ENCODE measurements at regions not wholly inside any gene's neighbourhood (a gene's known extent, or its start where the extent isn't known, plus 50 kb on each side); places are given as distances from the start of the nearest gene placed in this dataset.

DNA sequence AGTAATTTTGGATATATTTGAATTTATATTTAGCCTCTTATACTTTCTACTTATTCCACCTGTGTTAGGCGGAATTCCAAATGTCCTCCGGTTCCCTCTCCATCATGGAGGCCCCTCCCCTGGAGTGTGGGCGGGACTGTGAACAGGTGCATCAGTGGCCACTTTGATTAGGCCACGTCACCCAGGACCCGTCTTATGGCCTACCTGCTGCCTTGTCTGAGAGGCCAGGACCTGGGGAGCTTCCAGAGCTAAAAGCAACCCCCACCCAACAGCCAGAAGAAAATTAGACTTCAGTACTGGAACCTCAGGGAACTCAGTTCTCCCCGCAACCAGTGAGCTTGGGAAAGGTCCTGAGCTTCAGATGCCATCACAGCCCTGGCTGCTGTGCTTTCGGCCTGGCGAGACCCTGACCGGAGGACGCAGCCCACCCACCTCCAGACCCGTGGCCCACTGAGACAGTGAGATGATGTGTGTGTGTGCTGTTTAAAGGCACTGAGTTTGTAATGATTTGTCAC, 200.2 kb upstream of the SOX1 start:
- Mint-ChIP-seq H3K9me3 (peaks cover 10% of the 10 kb centered on the region), H3K4me1 (ENCODE audit: low read depth) (no peaks in the 10 kb centered on the region), H3K4me3 (no peak overlapping the region), H3K36me3 (no peaks in the 10 kb centered on the region), H3K27me3 (peaks cover 3% of the 10 kb centered on the region), H3K27ac (no peak overlapping the region)
- ChIA-PET POLR2A (no interaction called here), CTCF (no interaction called here)
- DNase-seq = no peak
- intact Hi-C loops (cut with micrococcal nuclease) = no loop called here

DNA sequence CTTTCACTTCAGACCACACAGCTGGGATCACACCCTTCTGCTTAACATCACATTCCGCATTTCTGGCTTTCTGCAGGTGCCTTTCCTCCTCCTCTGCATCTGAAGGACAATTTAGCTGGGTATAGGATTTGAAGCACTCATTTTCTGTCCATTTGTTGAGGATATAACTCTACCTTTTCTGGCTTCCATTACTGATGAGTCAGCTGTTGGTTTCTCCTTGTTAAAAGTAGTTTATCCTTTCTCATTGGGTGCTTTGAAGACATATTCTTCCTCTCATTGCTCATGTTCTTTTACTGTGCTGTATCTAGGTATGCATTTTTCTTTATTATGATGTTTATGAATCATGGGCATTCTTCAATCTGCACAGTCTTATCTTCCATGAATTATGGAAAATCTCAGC, 199.3 kb upstream of the SOX1 start:
- ChIA-PET POLR2A (no interaction called here), CTCF (no interaction called here)
- Mint-ChIP-seq H3K4me1 (ENCODE audit: low read depth) (no peaks in the 10 kb centered on the region), H3K4me3 (no peak overlapping the region), H3K27me3 (peaks cover 3% of the 10 kb centered on the region), H3K9me3 (peaks cover 10% of the 10 kb centered on the region), H3K27ac (no peak overlapping the region), H3K36me3 (no peaks in the 10 kb centered on the region)
- intact Hi-C loops (cut with micrococcal nuclease) = no loop called here
- no peak for DNase-seq

DNA sequence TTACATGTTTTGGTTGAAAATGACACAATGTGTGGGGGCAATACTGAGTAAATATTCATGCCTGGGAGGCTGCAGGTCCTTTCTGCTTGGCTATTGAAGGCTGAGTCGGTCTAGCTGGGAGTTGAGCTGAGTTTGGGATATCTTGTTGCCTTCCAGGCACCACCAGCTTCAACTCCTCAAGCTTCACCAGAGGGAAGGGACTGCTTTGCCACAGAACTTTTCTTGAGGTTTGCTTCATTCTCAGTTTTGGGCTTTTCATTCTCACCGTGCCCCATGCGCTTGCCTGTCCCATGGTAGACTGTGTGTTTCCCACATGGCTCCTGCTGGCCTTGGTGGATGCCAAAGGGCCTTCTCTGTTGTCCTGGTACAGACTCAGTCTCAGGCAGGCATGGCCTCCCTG, 198.2 kb upstream of the SOX1 start:
- Mint-ChIP-seq H3K27me3 (peaks cover 9% of the 10 kb centered on the region), H3K36me3 (no peaks in the 10 kb centered on the region), H3K9me3 (peaks cover 10% of the 10 kb centered on the region), H3K27ac (no peak overlapping the region), H3K4me1 (ENCODE audit: low read depth) (no peaks in the 10 kb centered on the region), H3K4me3 (no peak overlapping the region)
- ChIA-PET POLR2A (no interaction called here), CTCF (no interaction called here)
- DNase-seq = no peak
- intact Hi-C loops (cut with micrococcal nuclease) = no loop called here

DNA sequence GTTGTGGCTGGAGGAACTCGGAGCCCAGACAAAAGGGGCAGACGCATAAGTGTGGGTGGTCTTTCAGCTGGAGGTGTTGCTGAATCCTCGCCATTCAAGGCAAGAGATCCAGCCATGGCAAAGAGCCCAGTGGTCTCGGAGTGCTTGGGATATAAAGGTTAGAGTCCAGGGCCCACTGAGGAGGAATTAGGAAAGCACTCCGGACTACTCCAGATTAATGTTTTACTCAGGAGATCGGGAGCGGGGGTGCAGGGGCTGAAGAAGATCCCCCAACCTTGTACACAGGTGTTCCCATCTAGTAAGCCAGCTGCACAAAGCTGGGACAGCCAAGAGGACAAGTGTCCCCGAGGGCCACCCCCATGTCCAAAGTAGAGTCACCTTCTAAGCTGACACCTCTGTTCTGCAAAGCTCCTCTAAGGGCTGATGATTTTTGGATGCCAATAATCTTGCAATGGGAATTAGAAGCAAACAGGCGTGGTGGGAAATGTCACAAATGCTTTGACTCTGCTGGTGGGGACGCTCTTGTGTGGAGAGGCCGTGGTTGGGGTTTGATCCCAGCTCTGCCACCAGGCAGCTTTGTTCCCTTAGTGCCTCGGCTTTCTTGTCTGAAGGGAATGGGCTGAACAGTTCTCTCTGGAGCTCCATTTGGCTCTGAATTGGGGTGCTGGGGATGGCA, 194.3 kb upstream of the SOX1 start:
- intact Hi-C loops (cut with micrococcal nuclease) = no loop called here
- ChIA-PET CTCF (no interaction called here), POLR2A (no interaction called here)
- Mint-ChIP-seq H3K9me3 (peaks cover 5% of the 10 kb centered on the region), H3K4me3 (no peak overlapping the region), H3K36me3 (no peaks in the 10 kb centered on the region), H3K27me3 (peaks cover 13% of the 10 kb centered on the region), H3K27ac (no peak overlapping the region), H3K4me1 (ENCODE audit: low read depth) (no peaks in the 10 kb centered on the region)
- DNase-seq = no peak

DNA sequence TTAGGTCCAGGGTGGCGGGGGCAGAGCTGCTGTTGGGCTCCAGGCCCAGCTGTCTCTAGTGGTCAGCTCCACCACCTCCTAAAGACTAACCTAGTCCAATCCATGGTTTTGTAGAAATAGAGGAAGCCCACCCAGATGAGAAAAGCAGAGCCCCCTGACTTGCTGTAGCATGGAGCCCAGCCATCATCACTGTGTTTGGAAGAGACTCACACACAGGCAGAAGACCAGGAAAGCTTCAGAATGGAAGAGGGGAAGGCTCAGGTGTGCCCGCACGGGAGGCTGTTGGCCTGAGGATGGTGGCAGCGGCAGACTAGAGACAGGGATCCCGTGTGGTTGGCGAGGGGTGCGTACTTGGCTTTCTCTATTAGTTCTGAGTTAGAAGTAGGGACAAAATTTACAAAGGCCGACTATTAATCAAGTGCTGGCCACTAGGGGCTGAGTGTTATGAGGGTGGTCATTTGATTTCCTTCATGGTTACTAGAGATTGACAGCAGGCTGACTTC, 193.2 kb upstream of the SOX1 start:
- H3K27me3 Mint-ChIP-seq = peaks cover 13% of the 10 kb centered on the region
- no peaks in the 10 kb centered on the region for H3K36me3 Mint-ChIP-seq
- no peak for DNase-seq
- no peaks in the 10 kb centered on the region for H3K9me3 Mint-ChIP-seq
- intact Hi-C loops (cut with micrococcal nuclease) = no loop called here
- CTCF ChIA-PET = no interaction called here
- POLR2A ChIA-PET = no interaction called here
- no peak overlapping the region for H3K4me3 Mint-ChIP-seq
- no peaks in the 10 kb centered on the region for H3K4me1 Mint-ChIP-seq (ENCODE audit: low read depth)
- H3K27ac Mint-ChIP-seq = no peak overlapping the region

DNA sequence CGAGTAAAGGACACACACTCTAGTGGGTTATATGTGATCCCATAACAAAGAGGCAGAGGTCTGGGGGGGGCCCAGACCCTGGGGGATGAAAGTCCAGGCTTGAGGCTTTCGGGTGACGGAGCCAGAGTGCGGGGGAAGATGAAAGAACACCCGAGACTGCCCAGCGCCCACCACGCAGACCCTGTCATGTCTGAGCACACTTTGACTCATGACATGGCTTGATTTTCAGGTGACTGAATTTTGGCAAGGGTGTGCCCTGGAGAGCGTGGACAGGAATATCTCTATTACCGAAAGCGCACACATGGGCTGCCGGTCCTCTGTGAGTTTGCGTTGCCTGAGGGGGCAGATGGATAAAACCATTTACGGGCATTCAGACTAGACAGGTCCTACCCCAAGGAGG, 192.0 kb upstream of the SOX1 start:
- no peaks in the 10 kb centered on the region for H3K36me3 Mint-ChIP-seq
- no peaks in the 10 kb centered on the region for H3K4me1 Mint-ChIP-seq (ENCODE audit: low read depth)
- intact Hi-C loops (cut with micrococcal nuclease) = no loop called here
- ChIA-PET CTCF (no interaction called here), POLR2A (no interaction called here)
- H3K4me3 Mint-ChIP-seq = no peak overlapping the region
- H3K9me3 Mint-ChIP-seq = no peaks in the 10 kb centered on the region
- no peak overlapping the region for H3K27ac Mint-ChIP-seq
- no peak for DNase-seq
- peaks cover 13% of the 10 kb centered on the region for H3K27me3 Mint-ChIP-seq

DNA sequence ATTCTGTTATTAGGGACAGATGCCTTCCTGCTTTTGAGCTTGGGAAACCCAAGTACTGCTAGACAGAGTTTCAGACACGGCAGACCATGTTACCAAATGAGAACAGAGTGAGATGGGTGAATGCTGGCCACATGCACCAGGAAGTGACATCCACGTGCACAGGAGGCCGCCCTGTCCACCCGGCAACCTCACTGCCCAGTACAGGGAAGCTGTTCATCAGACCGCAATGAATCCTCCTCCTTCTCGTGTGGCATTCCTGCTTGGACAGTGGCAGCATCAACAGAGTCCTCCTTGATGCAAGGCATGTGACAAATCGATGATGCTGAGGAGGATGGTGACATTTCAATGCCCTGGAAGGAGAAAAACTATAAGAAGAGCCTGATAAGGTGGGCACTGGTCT, 191.0 kb upstream of the SOX1 start:
- no peaks in the 10 kb centered on the region for H3K36me3 Mint-ChIP-seq
- H3K9me3 Mint-ChIP-seq = no peaks in the 10 kb centered on the region
- CTCF ChIA-PET = no interaction called here
- H3K27ac Mint-ChIP-seq = no peak overlapping the region
- POLR2A ChIA-PET = no interaction called here
- intact Hi-C loops (cut with micrococcal nuclease) = no loop called here
- no peak overlapping the region for H3K4me3 Mint-ChIP-seq
- H3K27me3 Mint-ChIP-seq = peaks cover 12% of the 10 kb centered on the region
- no peak for DNase-seq
- H3K4me1 Mint-ChIP-seq (ENCODE audit: low read depth) = no peaks in the 10 kb centered on the region

DNA sequence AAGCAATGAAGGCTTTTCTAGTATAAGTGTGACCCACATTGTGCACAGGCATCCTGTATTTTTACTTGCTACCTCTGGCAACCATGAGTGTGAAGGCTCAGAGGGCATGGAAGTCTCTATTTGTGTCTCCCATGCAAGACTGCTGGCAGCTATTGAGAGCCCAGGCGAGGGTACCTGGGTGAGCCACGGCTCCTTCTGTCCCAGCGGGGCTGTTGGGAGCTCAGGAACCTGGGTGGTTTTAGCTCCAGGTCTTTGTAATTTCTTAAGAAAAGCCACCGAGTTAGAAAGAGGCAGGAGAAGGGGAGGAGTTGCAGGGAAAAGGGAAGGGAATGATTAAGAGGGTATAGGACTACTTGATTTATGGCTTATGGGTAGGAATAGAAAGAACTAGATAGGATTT, 190.4 kb upstream of the SOX1 start:
- POLR2A ChIA-PET = no interaction called here
- no peak overlapping the region for H3K27ac Mint-ChIP-seq
- peaks cover 11% of the 10 kb centered on the region for H3K27me3 Mint-ChIP-seq
- no peaks in the 10 kb centered on the region for H3K9me3 Mint-ChIP-seq
- intact Hi-C loops (cut with micrococcal nuclease) = no loop called here
- H3K36me3 Mint-ChIP-seq = no peaks in the 10 kb centered on the region
- no peak for DNase-seq
- no peak overlapping the region for H3K4me3 Mint-ChIP-seq
- H3K4me1 Mint-ChIP-seq (ENCODE audit: low read depth) = no peaks in the 10 kb centered on the region
- CTCF ChIA-PET = no interaction called here

DNA sequence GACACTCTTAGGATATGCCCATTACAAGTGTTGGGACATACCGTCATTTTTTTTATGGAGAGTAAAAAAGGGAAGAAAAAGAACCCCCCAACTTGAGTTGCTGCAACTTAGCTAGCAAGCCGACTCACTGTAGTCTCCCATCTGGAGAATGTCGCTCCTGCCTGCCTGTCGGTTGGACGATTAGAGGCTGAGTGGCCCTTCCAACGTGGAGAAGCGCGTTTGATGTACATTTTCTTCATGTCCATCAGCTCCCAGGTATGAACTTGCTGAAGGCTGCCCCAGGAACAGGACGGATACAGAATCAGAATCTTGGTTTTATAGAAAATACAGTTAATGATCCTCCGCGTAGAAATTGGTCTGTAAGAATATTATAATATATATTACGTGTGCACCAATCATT, 189.0 kb upstream of the SOX1 start:
- no peaks in the 10 kb centered on the region for H3K4me1 Mint-ChIP-seq (ENCODE audit: low read depth)
- H3K9me3 Mint-ChIP-seq = no peaks in the 10 kb centered on the region
- POLR2A ChIA-PET = no interaction called here
- intact Hi-C loops (cut with micrococcal nuclease) = no loop called here
- CTCF ChIA-PET = interaction anchor here (0.8 kb wide), 1 partner anchor 74 kb away, joined by 3 read pairs; no protein-coding TSS in a partner anchor
- H3K27ac Mint-ChIP-seq = no peak overlapping the region
- DNase-seq = no peak
- H3K36me3 Mint-ChIP-seq = no peaks in the 10 kb centered on the region
- H3K4me3 Mint-ChIP-seq = no peak overlapping the region
- peaks cover 10% of the 10 kb centered on the region for H3K27me3 Mint-ChIP-seq

DNA sequence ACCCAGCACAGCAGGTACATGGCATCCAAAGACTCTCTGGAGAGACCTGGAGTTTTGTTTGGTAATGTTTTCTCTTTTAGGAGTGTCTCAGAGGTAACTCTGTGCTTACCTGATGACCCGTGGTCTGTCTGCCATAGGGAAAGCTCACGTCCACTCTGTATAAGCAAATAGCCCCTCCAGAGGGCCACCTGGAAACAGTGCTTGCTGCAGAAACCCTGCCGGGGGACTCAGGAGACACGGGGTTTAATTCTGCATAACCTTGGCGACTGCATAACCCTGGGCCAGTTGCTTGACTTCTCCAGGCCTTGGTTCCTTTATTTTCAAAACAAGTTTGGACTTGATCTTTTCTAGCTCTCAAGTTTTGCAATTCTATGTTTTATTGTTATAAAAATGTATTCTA, 187.2 kb upstream of the SOX1 start:
- H3K4me3 Mint-ChIP-seq = no peak overlapping the region
- POLR2A ChIA-PET = no interaction called here
- DNase-seq = no peak
- CTCF ChIA-PET = no interaction called here
- H3K27me3 Mint-ChIP-seq = no peaks in the 10 kb centered on the region
- H3K27ac Mint-ChIP-seq = no peak overlapping the region
- intact Hi-C loops (cut with micrococcal nuclease) = no loop called here
- H3K9me3 Mint-ChIP-seq = no peaks in the 10 kb centered on the region
- H3K36me3 Mint-ChIP-seq = no peaks in the 10 kb centered on the region
- H3K4me1 Mint-ChIP-seq (ENCODE audit: low read depth) = no peaks in the 10 kb centered on the region

DNA sequence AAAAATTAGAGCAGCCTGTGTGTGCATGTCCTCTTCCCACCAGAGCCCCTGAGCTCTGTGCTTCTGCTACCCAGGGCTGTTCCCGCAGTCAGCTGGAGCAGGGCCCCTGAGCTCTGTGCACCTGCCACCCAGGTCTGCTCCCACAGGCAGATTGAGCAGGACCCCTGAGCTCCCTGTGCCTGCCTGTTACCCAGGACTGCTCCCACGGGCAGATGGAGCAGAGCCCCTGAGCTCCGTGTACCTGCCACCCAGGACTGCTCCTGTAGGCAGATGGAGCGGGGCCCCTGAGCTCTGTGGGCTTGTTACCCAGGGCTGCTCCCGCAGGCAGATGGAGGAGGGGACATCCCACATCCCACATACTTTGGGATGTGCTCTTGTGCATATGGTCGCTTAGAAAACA, 186.8 kb upstream of the SOX1 start:
- no peak overlapping the region for H3K4me3 Mint-ChIP-seq
- H3K36me3 Mint-ChIP-seq = no peaks in the 10 kb centered on the region
- H3K4me1 Mint-ChIP-seq (ENCODE audit: low read depth) = no peaks in the 10 kb centered on the region
- intact Hi-C loops (cut with micrococcal nuclease) = no loop called here
- H3K9me3 Mint-ChIP-seq = no peaks in the 10 kb centered on the region
- CTCF ChIA-PET = no interaction called here
- no peak overlapping the region for H3K27ac Mint-ChIP-seq
- no peak for DNase-seq
- POLR2A ChIA-PET = no interaction called here
- no peaks in the 10 kb centered on the region for H3K27me3 Mint-ChIP-seq

DNA sequence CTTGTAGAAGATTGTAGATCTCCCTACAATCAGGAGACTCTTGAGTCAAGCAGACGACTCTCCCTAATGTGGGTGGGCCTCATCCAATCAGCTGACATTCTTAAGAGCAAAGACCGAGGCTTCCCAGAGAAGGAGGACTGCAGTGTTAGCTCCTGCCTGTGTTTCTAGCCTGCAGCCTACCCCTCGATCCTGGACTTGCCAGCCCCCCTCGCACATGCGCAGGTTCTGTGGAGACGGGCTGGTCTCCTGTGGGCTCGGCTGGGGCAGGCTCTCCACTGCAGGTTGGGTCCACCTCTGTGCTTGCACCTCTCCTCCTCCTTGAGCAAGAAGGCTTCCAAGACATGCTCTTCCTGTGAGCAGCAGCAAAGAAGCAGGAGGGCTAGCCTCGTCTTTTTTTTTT, 185.2 kb upstream of the SOX1 start:
- Mint-ChIP-seq H3K27ac (no peak overlapping the region), H3K4me1 (ENCODE audit: low read depth) (no peaks in the 10 kb centered on the region), H3K4me3 (no peak overlapping the region), H3K36me3 (no peaks in the 10 kb centered on the region), H3K27me3 (no peaks in the 10 kb centered on the region), H3K9me3 (no peaks in the 10 kb centered on the region)
- no peak for DNase-seq
- intact Hi-C loops (cut with micrococcal nuclease) = no loop called here
- ChIA-PET POLR2A (no interaction called here), CTCF (no interaction called here)

DNA sequence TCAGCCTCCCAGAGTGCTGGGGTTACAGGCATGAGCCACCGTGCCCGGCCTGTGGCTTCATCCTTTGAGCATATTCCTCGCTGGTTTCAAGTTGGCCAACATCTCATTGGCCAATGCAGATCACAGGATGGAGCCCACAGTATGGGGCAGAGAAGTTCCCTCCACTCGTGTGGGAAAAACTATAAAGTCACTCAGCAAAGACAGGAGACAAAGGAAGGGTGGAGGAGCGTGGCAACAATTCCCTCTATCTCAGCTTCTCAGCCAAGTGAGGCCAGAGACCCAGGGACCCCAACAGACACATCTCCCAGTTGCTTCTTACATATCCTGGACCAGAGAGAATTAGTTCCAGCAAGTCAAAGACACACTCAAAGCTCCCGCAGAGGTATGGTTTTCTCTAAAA, 184.6 kb upstream of the SOX1 start:
- no peak overlapping the region for H3K27ac Mint-ChIP-seq
- H3K4me3 Mint-ChIP-seq = no peak overlapping the region
- ChIA-PET CTCF (no interaction called here), POLR2A (no interaction called here)
- H3K4me1 Mint-ChIP-seq (ENCODE audit: low read depth) = no peaks in the 10 kb centered on the region
- no peaks in the 10 kb centered on the region for H3K36me3 Mint-ChIP-seq
- no peaks in the 10 kb centered on the region for H3K9me3 Mint-ChIP-seq
- H3K27me3 Mint-ChIP-seq = no peaks in the 10 kb centered on the region
- DNase-seq = no peak
- intact Hi-C loops (cut with micrococcal nuclease) = no loop called here
